ENCODE measurements at regions not wholly inside any gene's neighbourhood (a gene's known extent, or its start where the extent isn't known, plus 50 kb on each side); places are given as distances from the start of the nearest gene placed in this dataset.

GRCh38 chr14:71730471-71730870 lies 201.8 kb upstream of the RGS6 start:
- intact Hi-C loops (cut with DNase I, micrococcal nuclease) = no loop called here
- no peak for ATAC-seq
- DNase-seq = no peak

GRCh38 chr14:71731096-71731495 lies 201.1 kb upstream of the RGS6 start:
- intact Hi-C loops (cut with DNase I, micrococcal nuclease) = no loop called here
- no peak for DNase-seq
- no peak for ATAC-seq

- intact Hi-C loops (cut with DNase I, micrococcal nuclease) = no loop called here
- ATAC-seq = no peak
- DNase-seq = no peak
Measured at GRCh38 chr14:71733210-71733883, 198.9 kb upstream of the RGS6 start.

DNA sequence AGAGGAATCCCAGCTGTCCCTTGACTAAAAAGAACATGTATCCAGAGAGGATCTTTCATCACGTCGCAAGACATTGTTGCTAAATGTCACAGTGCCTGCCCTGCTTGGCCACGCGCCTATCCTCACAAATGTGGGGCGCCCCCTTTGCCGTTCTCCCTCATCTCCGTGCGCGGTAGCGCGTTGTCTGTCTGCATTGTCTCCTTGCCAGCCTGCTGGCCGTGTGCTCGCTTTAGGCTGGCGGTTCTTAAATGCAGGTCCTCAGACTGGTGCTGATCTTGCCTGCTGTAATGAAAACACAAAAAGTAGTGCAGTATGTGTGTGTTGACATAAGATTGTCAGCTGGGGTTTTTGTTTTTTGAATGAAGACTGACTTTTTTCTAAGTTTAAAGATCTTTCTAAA lies 198.2 kb upstream of the RGS6 start:
- DNase-seq (no peak), ATAC-seq (no peak)
- intact Hi-C loops (cut with DNase I, micrococcal nuclease) = no loop called here

GRCh38 chr14:71734885-71735284 lies 197.3 kb upstream of the RGS6 start:
- intact Hi-C loops (cut with DNase I, micrococcal nuclease) = no loop called here
- ATAC-seq (no peak), DNase-seq (no peak)

- intact Hi-C loops (cut with DNase I, micrococcal nuclease) = no loop called here
- DNase-seq (no peak), ATAC-seq (no peak)
Measured at GRCh38 chr14:71737760-71738159, 194.5 kb upstream of the RGS6 start.

DNA sequence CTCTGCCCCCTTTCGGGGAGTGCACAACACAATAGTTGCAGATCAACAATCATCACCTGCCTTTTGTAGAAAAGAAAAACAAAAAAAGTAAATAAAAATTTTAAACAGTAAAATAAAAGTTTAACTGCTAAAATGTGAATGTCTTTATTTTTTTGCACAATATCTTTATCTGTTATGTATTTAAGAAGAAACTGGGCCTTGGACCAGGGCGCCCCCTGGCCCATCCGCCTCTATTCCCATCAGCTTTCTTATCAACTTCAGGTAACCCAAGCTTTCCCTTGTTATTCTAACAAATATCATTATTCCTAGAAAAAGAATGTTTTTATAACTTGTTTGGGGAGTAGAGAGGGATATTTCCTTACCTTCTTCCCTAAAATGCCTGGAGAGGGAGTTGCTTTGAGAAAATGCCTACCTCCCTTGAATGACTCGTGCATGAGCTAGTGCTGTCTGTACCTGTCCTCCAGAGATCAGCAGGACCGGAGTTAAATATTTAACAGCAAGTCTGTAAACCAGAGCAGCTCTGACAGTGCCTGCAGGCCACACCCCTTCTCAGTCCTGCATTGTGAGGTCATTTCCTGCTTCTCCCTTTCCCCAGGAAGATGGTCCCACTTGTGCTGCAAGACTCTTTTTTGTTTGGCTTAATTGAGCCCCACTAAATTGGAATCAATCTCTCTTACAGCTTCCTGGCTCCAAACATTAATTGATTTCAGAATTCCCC lies 192.8 kb upstream of the RGS6 start:
- DNase-seq (peak in 1 of 2 donors; percentile 41), ATAC-seq (peak; percentile 99)

DNA sequence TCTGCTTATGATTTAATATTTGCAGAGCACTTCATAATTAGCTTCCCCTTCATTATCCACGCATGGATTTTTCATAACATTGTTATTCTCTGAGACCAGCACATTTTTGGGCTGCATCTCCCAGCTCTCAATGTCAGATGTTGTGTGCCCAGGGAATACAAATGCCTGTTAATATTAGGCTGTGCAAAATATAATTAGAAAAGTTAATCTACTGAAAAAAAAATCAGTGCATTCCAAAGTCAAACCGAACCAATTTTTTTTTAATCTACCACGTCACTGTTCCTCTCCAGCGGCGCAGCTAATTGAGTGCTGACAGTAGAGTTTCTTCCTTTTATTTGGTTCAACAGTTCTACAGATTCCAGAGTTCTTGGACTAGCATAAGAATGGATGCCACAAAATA lies 191.0 kb upstream of the RGS6 start:
- intact Hi-C loops (cut with DNase I, micrococcal nuclease) = no loop called here
- DNase-seq (no peak), ATAC-seq (no peak)

More for the DNA sequence above, 192.8 kb upstream of the RGS6 start:
- intact Hi-C loops (cut with DNase I, micrococcal nuclease) = no loop called here

- intact Hi-C loops (cut with DNase I, micrococcal nuclease) = no loop called here
- DNase-seq = no peak
- ATAC-seq = no peak
Measured at GRCh38 chr14:71742485-71742884, 189.7 kb upstream of the RGS6 start.

- DNase-seq (no peak), ATAC-seq (no peak)
- intact Hi-C loops (cut with DNase I, micrococcal nuclease) = no loop called here
Measured at GRCh38 chr14:71745072-71745471, 187.2 kb upstream of the RGS6 start.

DNA sequence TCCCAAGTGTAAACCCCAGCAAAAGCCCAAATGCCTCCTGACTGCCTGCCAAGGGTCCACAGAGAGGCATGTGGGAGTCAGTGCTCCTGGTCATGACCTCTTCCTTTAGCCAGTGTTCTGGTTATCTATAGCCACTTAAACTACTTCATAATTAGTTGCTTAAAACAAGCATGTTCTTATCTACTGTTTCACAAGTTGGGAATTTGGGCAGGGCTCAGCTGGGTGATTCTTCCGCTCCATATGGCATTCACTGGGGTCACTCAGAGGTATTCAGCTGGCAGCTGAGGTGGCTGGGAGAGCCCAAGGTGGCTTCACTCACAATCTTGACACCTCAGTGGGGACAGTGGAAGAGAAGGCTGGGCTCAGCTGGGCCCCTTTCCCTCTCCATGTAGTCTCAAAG lies 184.0 kb upstream of the RGS6 start:
- ATAC-seq = no peak
- no peak for DNase-seq
- intact Hi-C loops (cut with DNase I, micrococcal nuclease) = no loop called here

- intact Hi-C loops (cut with DNase I, micrococcal nuclease) = loop anchor here (5.0 to 10.0 kb wide), 3 partner anchors 425 to 615 kb away; partner anchors contain the start of gene SIPA1L1 (in 1 of the 2)
- ATAC-seq = peak; percentile 36
Measured at GRCh38 chr14:71749613-71750238, 182.5 kb upstream of the RGS6 start.

DNA sequence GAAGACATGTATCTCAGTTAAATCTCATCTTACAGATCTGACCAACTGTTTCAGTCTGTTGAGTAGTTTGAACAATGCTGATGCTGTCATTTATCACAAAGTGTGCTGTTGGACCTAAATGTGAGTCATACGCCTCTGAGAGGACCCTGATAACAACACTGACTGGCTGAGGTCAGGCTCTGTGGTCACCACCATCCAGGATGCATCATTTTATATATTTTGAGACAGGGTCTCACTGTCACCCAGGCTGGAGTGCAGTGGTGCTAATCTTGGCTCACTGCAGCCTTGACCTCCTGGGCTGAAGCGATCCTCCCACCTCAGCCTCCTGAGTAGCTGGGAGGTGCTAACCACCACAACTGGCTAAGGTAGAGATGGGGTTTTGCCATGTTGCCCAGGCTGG lies 181.0 kb upstream of the RGS6 start:
- no peak for DNase-seq
- ATAC-seq = no peak
- intact Hi-C loops (cut with DNase I, micrococcal nuclease) = loop anchor here (5.0 to 10.0 kb wide), 3 partner anchors 426 to 616 kb away; partner anchors contain the start of gene SIPA1L1 (in 1 of the 2)

More at GRCh38 chr14:71749613-71750238, 182.5 kb upstream of the RGS6 start:
- no peak for DNase-seq

DNA sequence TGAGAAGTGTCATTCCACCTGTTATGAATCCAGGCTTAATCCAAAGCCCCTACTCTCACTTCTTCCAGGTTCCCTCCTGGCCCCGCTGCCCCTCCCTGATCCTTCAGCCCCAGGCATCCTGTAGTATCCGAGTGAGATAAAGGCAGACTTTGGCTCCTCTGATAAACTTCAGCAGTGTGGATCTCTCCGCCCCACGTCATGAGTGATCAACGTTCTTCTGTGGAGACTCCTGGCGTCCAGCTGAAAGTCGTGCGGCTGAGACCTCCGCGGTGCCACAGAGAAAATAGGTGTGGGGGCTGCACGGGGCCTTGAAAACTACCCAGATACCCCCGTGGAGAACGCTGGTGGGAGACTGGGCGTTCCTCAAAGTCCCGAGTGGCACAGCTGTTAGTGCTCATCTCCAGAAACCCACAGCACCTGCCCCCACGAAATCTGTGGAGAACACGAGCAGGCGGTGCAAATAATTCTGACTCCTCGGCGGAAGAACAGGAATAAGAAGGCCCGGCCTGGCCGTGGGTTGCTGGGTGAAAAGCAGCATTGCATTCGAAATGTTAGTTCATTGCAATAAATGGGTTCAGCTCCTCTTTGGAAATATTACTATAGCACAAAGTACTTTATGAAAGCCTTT lies 180.0 kb upstream of the RGS6 start:
- intact Hi-C loops (cut with DNase I, micrococcal nuclease) = loop anchor here (5.0 to 10.0 kb wide), 3 partner anchors 427 to 617 kb away; partner anchors contain the start of gene SIPA1L1 (in 1 of the 2)
- DNase-seq (no peak), ATAC-seq (no peak)

GRCh38 chr14:71753126-71753830 lies 179.0 kb upstream of the RGS6 start:
- intact Hi-C loops (cut with DNase I, micrococcal nuclease) = loop anchor here (5.0 to 10.0 kb wide), 3 partner anchors 428 to 618 kb away; partner anchors contain the start of gene SIPA1L1 (in 1 of the 2)
- DNase-seq (peak; percentile 75 to 92), ATAC-seq (peak; percentile 92)

DNA sequence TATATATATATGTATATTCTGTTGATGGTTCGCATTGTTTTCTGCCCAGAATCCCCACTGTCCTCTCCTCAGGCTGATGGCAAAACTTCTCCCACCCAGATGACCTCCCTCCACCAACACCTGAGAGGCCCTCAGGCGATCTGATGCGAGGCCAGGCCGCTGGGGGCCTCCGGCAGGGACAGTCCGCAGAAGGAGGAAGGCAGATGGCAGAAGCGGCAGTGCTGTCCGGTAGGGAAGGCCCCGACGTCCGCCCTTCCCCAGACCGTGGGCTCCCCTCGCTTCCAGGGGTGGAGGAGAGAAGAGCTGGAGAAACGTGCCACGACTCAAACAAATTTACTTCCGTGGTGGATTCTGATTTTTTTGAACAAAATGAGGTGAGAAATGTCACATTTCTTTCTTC lies 178.3 kb upstream of the RGS6 start:
- no peak for ATAC-seq
- no peak for DNase-seq
- intact Hi-C loops (cut with DNase I, micrococcal nuclease) = loop anchor here (5.0 to 10.0 kb wide), 3 partner anchors 429 to 619 kb away; partner anchors contain the start of gene SIPA1L1 (in 1 of the 2)

DNA sequence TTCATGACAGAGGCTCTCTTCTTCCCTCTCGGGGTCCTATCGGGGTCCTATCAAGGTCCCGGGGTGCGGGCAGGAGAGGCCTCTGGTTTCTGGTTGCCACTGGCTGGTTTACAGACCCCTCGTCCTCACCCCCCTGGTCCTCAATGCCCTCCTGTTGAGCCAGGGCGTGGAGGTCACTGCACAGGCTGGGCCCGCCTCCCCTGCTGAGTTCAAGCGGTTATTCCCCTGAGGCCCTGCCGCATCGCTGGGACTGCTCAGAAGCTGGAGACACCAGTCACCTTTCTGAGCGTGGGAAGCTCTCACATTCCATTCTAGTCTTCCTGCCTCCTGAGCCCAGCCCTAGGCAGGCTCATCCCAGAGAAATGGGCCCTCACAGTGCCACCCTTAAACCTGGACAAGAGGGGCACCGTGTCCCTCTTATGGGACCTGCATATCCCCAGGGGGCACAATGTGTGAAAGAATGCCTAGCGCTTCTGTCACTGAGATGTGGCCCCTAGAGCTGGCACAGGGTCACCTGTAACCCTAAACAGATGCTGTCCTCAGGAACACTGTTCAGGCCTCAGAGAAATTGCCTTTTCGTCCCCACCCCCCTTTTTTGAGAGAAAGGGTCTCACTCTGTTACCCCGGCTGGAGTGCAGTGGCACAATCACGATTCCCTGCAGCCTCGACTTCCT lies 177.7 kb upstream of the RGS6 start:
- intact Hi-C loops (cut with DNase I, micrococcal nuclease) = loop anchor here (5.0 to 10.0 kb wide), 3 partner anchors 430 to 620 kb away; partner anchors contain the start of gene SIPA1L1 (in 1 of the 2)
- ATAC-seq (no peak), DNase-seq (no peak)
